ENCODE measurements at regions not wholly inside any gene's neighbourhood (a gene's known extent, or its start where the extent isn't known, plus 50 kb on each side); places are given as distances from the start of the nearest gene placed in this dataset.

- Mint-ChIP-seq H3K9me3 (ENCODE audit: insufficient read depth) (no peaks in the 10 kb centered on the region), H3K27ac (no peak overlapping the region), H3K27me3 (ENCODE audit: low read depth) (peaks cover 45% of the 10 kb centered on the region), H3K36me3 (ENCODE audit: low read depth) (no peaks in the 10 kb centered on the region), H3K4me3 (no peak overlapping the region), H3K4me1 (ENCODE audit: low read depth) (peaks cover 4% of the 10 kb centered on the region)
- CTCF ChIA-PET = no interaction called here
- DNase-seq (no peak), ATAC-seq (no peak)
- POLR2A ChIA-PET = no interaction called here
Observed at GRCh38 chr2:38167968-38168350, 92.0 kb upstream of the CYP1B1 start.

- H3K4me1 Mint-ChIP-seq (ENCODE audit: low read depth) = peaks cover 4% of the 10 kb centered on the region
- peaks cover 40% of the 10 kb centered on the region for H3K27me3 Mint-ChIP-seq (ENCODE audit: low read depth)
- no peak overlapping the region for H3K4me3 Mint-ChIP-seq
- no peak for DNase-seq
- ATAC-seq = no peak
- ChIA-PET POLR2A (no interaction called here), CTCF (no interaction called here)
- no peaks in the 10 kb centered on the region for H3K36me3 Mint-ChIP-seq (ENCODE audit: low read depth)
- H3K27ac Mint-ChIP-seq = no peak overlapping the region
- H3K9me3 Mint-ChIP-seq (ENCODE audit: insufficient read depth) = no peaks in the 10 kb centered on the region
Observed at GRCh38 chr2:38165698-38166097, 89.7 kb upstream of the CYP1B1 start.

GRCh38 chr2:38164881-38165280, 88.9 kb upstream of the CYP1B1 start:
- POLR2A ChIA-PET = no interaction called here
- H3K4me3 Mint-ChIP-seq = no peak overlapping the region
- no peaks in the 10 kb centered on the region for H3K36me3 Mint-ChIP-seq (ENCODE audit: low read depth)
- H3K27ac Mint-ChIP-seq = no peak overlapping the region
- no peak for ATAC-seq
- H3K4me1 Mint-ChIP-seq (ENCODE audit: low read depth) = peaks cover 4% of the 10 kb centered on the region
- H3K9me3 Mint-ChIP-seq (ENCODE audit: insufficient read depth) = no peaks in the 10 kb centered on the region
- no peak for DNase-seq
- H3K27me3 Mint-ChIP-seq (ENCODE audit: low read depth) = peaks cover 43% of the 10 kb centered on the region
- CTCF ChIA-PET = no interaction called here

GRCh38 chr2:38163579-38163978, 87.6 kb upstream of the CYP1B1 start:
- POLR2A ChIA-PET = no interaction called here
- Mint-ChIP-seq H3K4me3 (no peak overlapping the region), H3K27ac (no peak overlapping the region), H3K36me3 (ENCODE audit: low read depth) (no peaks in the 10 kb centered on the region), H3K27me3 (ENCODE audit: low read depth) (peaks cover 40% of the 10 kb centered on the region), H3K4me1 (ENCODE audit: low read depth) (no peaks in the 10 kb centered on the region), H3K9me3 (ENCODE audit: insufficient read depth) (no peaks in the 10 kb centered on the region)
- DNase-seq (no peak), ATAC-seq (no peak)
- CTCF ChIA-PET = interaction anchor here (1.4 kb wide), 1 partner anchor 345 kb away, joined by 3 read pairs; no protein-coding TSS in a partner anchor

GRCh38 chr2:38163006-38163405, 87.1 kb upstream of the CYP1B1 start:
- DNase-seq = no peak
- POLR2A ChIA-PET = no interaction called here
- peaks cover 38% of the 10 kb centered on the region for H3K27me3 Mint-ChIP-seq (ENCODE audit: low read depth)

GRCh38 chr2:38160516-38160915, 84.6 kb upstream of the CYP1B1 start:
- Mint-ChIP-seq H3K4me1 (ENCODE audit: low read depth) (no peaks in the 10 kb centered on the region), H3K36me3 (ENCODE audit: low read depth) (no peaks in the 10 kb centered on the region), H3K4me3 (no peak overlapping the region), H3K27me3 (ENCODE audit: low read depth) (peaks cover 54% of the 10 kb centered on the region), H3K27ac (no peak overlapping the region), H3K9me3 (ENCODE audit: insufficient read depth) (no peaks in the 10 kb centered on the region)
- DNase-seq = no peak
- CTCF ChIA-PET = no interaction called here
- ATAC-seq = no peak
- POLR2A ChIA-PET = no interaction called here

More at GRCh38 chr2:38163006-38163405, 87.1 kb upstream of the CYP1B1 start:
- Mint-ChIP-seq H3K27ac (no peak overlapping the region), H3K9me3 (ENCODE audit: insufficient read depth) (no peaks in the 10 kb centered on the region), H3K4me1 (ENCODE audit: low read depth) (no peaks in the 10 kb centered on the region), H3K4me3 (no peak overlapping the region), H3K36me3 (ENCODE audit: low read depth) (no peaks in the 10 kb centered on the region)
- no peak for ATAC-seq
- CTCF ChIA-PET = interaction anchor here (0.8 to 1.4 kb wide), 2 partner anchors 112 to 345 kb away, joined by 3 to 6 read pairs; no protein-coding TSS in a partner anchor

GRCh38 chr2:38159597-38159996, 83.6 kb upstream of the CYP1B1 start:
- H3K4me3 Mint-ChIP-seq = no peak overlapping the region
- ATAC-seq = no peak

GRCh38 chr2:38159191-38159590, 83.2 kb upstream of the CYP1B1 start:
- no peak for ATAC-seq
- Mint-ChIP-seq H3K4me3 (no peak overlapping the region), H3K27ac (no peak overlapping the region), H3K4me1 (ENCODE audit: low read depth) (no peaks in the 10 kb centered on the region), H3K36me3 (ENCODE audit: low read depth) (no peaks in the 10 kb centered on the region), H3K27me3 (ENCODE audit: low read depth) (peaks cover 56% of the 10 kb centered on the region), H3K9me3 (ENCODE audit: insufficient read depth) (no peaks in the 10 kb centered on the region)
- DNase-seq = no peak
- ChIA-PET POLR2A (no interaction called here), CTCF (no interaction called here)

More at GRCh38 chr2:38159597-38159996, 83.6 kb upstream of the CYP1B1 start:
- DNase-seq = no peak
- H3K4me1 Mint-ChIP-seq (ENCODE audit: low read depth) = no peaks in the 10 kb centered on the region
- H3K27ac Mint-ChIP-seq = no peak overlapping the region
- ChIA-PET CTCF (no interaction called here), POLR2A (no interaction called here)
- H3K36me3 Mint-ChIP-seq (ENCODE audit: low read depth) = no peaks in the 10 kb centered on the region
- no peaks in the 10 kb centered on the region for H3K9me3 Mint-ChIP-seq (ENCODE audit: insufficient read depth)
- H3K27me3 Mint-ChIP-seq (ENCODE audit: low read depth) = peaks cover 55% of the 10 kb centered on the region

GRCh38 chr2:38158378-38159118, 82.6 kb upstream of the CYP1B1 start:
- H3K36me3 Mint-ChIP-seq (ENCODE audit: low read depth) = no peaks in the 10 kb centered on the region
- no peaks in the 10 kb centered on the region for H3K9me3 Mint-ChIP-seq (ENCODE audit: insufficient read depth)
- H3K27ac Mint-ChIP-seq = no peak overlapping the region
- ChIA-PET CTCF (no interaction called here), POLR2A (no interaction called here)
- H3K4me1 Mint-ChIP-seq (ENCODE audit: low read depth) = no peaks in the 10 kb centered on the region
- H3K27me3 Mint-ChIP-seq (ENCODE audit: low read depth) = peaks cover 56% of the 10 kb centered on the region
- DNase-seq = no peak
- no peak for ATAC-seq
- H3K4me3 Mint-ChIP-seq = no peak overlapping the region

GRCh38 chr2:38156436-38156835, 80.5 kb upstream of the CYP1B1 start:
- H3K9me3 Mint-ChIP-seq (ENCODE audit: insufficient read depth) = no peaks in the 10 kb centered on the region
- peaks cover 48% of the 10 kb centered on the region for H3K27me3 Mint-ChIP-seq (ENCODE audit: low read depth)
- H3K27ac Mint-ChIP-seq = no peak overlapping the region
- POLR2A ChIA-PET = no interaction called here
- DNase-seq = no peak
- no peak for ATAC-seq
- no peak overlapping the region for H3K4me3 Mint-ChIP-seq
- CTCF ChIA-PET = interaction anchor here (0.8 to 1.0 kb wide), 2 partner anchors 118 to 174 kb away, joined by 3 read pairs; no protein-coding TSS in a partner anchor
- H3K36me3 Mint-ChIP-seq (ENCODE audit: low read depth) = no peaks in the 10 kb centered on the region
- no peaks in the 10 kb centered on the region for H3K4me1 Mint-ChIP-seq (ENCODE audit: low read depth)

GRCh38 chr2:38155015-38155414, 79.1 kb upstream of the CYP1B1 start:
- no peak for ATAC-seq
- H3K4me1 Mint-ChIP-seq (ENCODE audit: low read depth) = no peaks in the 10 kb centered on the region
- no peak for DNase-seq
- H3K9me3 Mint-ChIP-seq (ENCODE audit: insufficient read depth) = no peaks in the 10 kb centered on the region
- POLR2A ChIA-PET = no interaction called here
- H3K27me3 Mint-ChIP-seq (ENCODE audit: low read depth) = peaks cover 45% of the 10 kb centered on the region
- H3K4me3 Mint-ChIP-seq = no peak overlapping the region
- no peaks in the 10 kb centered on the region for H3K36me3 Mint-ChIP-seq (ENCODE audit: low read depth)
- H3K27ac Mint-ChIP-seq = no peak overlapping the region
- CTCF ChIA-PET = no interaction called here

- H3K27me3 Mint-ChIP-seq (ENCODE audit: low read depth) = peaks cover 41% of the 10 kb centered on the region
- no peaks in the 10 kb centered on the region for H3K36me3 Mint-ChIP-seq (ENCODE audit: low read depth)
- ChIA-PET POLR2A (no interaction called here), CTCF (no interaction called here)
- ATAC-seq (no peak), DNase-seq (no peak)
- no peak overlapping the region for H3K27ac Mint-ChIP-seq
- no peak overlapping the region for H3K4me3 Mint-ChIP-seq
- no peaks in the 10 kb centered on the region for H3K4me1 Mint-ChIP-seq (ENCODE audit: low read depth)
- H3K9me3 Mint-ChIP-seq (ENCODE audit: insufficient read depth) = no peaks in the 10 kb centered on the region
Observed at GRCh38 chr2:38154395-38154794, 78.4 kb upstream of the CYP1B1 start.

Measured in activated CD8-positive, alpha-beta T cell treated with anti-CD3 and anti-CD28 coated beads, Interleukin-2, amount 10 ng/mL, durations not matched to agents 7 days and 5 days (primary cell).